ENCODE measurements at regions not wholly inside any gene's neighbourhood (a gene's known extent, or its start where the extent isn't known, plus 50 kb on each side); places are given as distances from the start of the nearest gene placed in this dataset.
"Not testable (repeated sequence)": the region's sequence is repeated elsewhere in the genome, so short reads cannot be mapped to it uniquely, and the experiment has no call there.

DNA sequence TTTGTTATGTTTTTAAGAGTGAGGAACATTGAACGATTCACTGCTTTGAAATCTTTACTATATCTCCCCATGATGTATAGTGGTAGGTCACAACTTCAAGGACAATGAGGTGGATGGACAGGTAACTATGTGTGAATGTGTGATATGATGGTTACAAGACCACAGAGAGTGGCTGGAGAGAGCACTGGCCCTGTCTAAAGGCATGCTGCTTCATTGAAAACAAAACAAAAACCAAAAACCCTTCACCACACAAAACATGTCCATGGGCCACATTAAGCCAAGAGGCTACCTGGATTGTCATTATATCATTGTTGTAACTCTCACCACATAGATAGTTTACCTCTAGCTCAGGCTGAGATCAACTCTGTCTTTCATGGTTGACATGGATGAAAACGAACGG lies 180.6 kb upstream of the TENT5A start:
- CTCF ChIA-PET = no interaction called here
- POLR2A ChIA-PET = interaction anchor here (0.7 kb wide), 1 partner anchor 37 kb away, joined by 3 read pairs; no protein-coding TSS in a partner anchor
- TF ChIP-seq BHLHE40 (IDR thresholded peaks at IDR 0.05; ENCODE audit: borderline replicate concordance) = no peak
- no peak for TF ChIP-seq SUZ12 (IDR thresholded peaks at IDR 0.05)
- TF ChIP-seq FOXA1 (IDR thresholded peaks at IDR 0.05) = no peak
- TF ChIP-seq FOXK2 (IDR thresholded peaks at IDR 0.05) = no peak
- TF ChIP-seq FOXM1 (IDR thresholded peaks at IDR 0.05; ENCODE audit: borderline replicate concordance) = no peak
- no peak for TF ChIP-seq CTBP1 (IDR thresholded peaks at IDR 0.05; ENCODE audit: borderline replicate concordance)
- no peak for TF ChIP-seq ELF4 (IDR thresholded peaks at IDR 0.05)
- no peak for TF ChIP-seq ARNT (IDR thresholded peaks at IDR 0.05)
- no peak for TF ChIP-seq L3MBTL2 (conservative IDR thresholded peaks at IDR 0.05)
- no peak for TF ChIP-seq ZNF384 (IDR thresholded peaks at IDR 0.05)
- TF ChIP-seq NFRKB (IDR thresholded peaks at IDR 0.05) = no peak
- no peak for DNase-seq (ENCODE audit: extremely low spot score)

DNA sequence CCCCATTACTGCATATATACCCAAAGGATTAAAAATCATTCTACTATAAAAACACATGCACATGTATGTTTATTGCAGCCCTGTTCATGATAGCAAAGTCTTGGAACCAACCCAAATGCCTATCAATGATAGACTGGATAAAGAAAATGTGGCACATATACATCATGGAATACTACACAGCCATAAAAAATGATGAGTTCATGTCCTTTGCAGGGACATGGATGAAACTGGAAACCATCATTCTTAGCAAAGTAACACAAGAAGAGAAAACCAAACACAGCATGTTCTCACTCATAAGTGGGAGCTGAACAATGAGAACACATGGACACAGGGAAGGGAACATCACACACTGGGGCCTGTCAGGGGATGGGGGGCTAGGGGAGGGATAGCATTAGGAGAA lies 180.0 kb upstream of the TENT5A start:
- CTCF ChIA-PET; POLR2A ChIA-PET; DNase-seq (ENCODE audit: extremely low spot score): not testable (repeated sequence)

GRCh38 chr6:81929828-81930227 lies 177.3 kb upstream of the TENT5A start:
- ChIA-PET CTCF (no interaction called here), POLR2A (no interaction called here)
- DNase-seq (ENCODE audit: extremely low spot score) = no peak
- TF ChIP-seq ELF4 (IDR thresholded peaks at IDR 0.05) (no peak), PKNOX1 (IDR thresholded peaks at IDR 0.05) (no peak), BHLHE40 (IDR thresholded peaks at IDR 0.05; ENCODE audit: borderline replicate concordance) (no peak), SP1 (IDR thresholded peaks at IDR 0.05) (no peak), L3MBTL2 (conservative IDR thresholded peaks at IDR 0.05) (no peak), TARDBP (IDR thresholded peaks at IDR 0.05) (no peak), CTBP1 (IDR thresholded peaks at IDR 0.05; ENCODE audit: borderline replicate concordance) (no peak), FOXA1 (IDR thresholded peaks at IDR 0.05) (no peak), FOXM1 (IDR thresholded peaks at IDR 0.05; ENCODE audit: borderline replicate concordance) (no peak), LEF1 (IDR thresholded peaks at IDR 0.05; ENCODE audit: borderline replicate concordance) (no peak), ARNT (IDR thresholded peaks at IDR 0.05) (no peak), ZNF384 (IDR thresholded peaks at IDR 0.05) (no peak), HDGF (IDR thresholded peaks at IDR 0.05; ENCODE audit: borderline replicate concordance) (no peak), FOXK2 (IDR thresholded peaks at IDR 0.05) (no peak), NFRKB (IDR thresholded peaks at IDR 0.05) (no peak), SUZ12 (IDR thresholded peaks at IDR 0.05) (no peak)

GRCh38 chr6:81925201-81925600 lies 172.7 kb upstream of the TENT5A start:
- no peak for DNase-seq (ENCODE audit: extremely low spot score)
- ChIA-PET POLR2A (no interaction called here), CTCF (no interaction called here)
- no peak for TF ChIP-seq FOXK2 (IDR thresholded peaks at IDR 0.05)
- no peak for TF ChIP-seq NFRKB (IDR thresholded peaks at IDR 0.05)
- no peak for TF ChIP-seq HDGF (IDR thresholded peaks at IDR 0.05; ENCODE audit: borderline replicate concordance)
- no peak for TF ChIP-seq CTBP1 (IDR thresholded peaks at IDR 0.05; ENCODE audit: borderline replicate concordance)
- TF ChIP-seq BHLHE40 (IDR thresholded peaks at IDR 0.05; ENCODE audit: borderline replicate concordance) = no peak
- no peak for TF ChIP-seq ZNF384 (IDR thresholded peaks at IDR 0.05)
- TF ChIP-seq TARDBP (IDR thresholded peaks at IDR 0.05) = no peak
- no peak for TF ChIP-seq SP1 (IDR thresholded peaks at IDR 0.05)
- no peak for TF ChIP-seq SUZ12 (IDR thresholded peaks at IDR 0.05)

- ChIA-PET POLR2A (no interaction called here), CTCF (no interaction called here)
- no peak for DNase-seq (ENCODE audit: extremely low spot score)
- TF ChIP-seq FOXM1 (IDR thresholded peaks at IDR 0.05; ENCODE audit: borderline replicate concordance) (no peak), ELF4 (IDR thresholded peaks at IDR 0.05) (no peak), ARNT (IDR thresholded peaks at IDR 0.05) (no peak), TARDBP (IDR thresholded peaks at IDR 0.05) (no peak), SUZ12 (IDR thresholded peaks at IDR 0.05) (no peak)
These were observed 157.8 kb upstream of the TENT5A start for GRCh38 chr6:81909981-81910900.

DNA sequence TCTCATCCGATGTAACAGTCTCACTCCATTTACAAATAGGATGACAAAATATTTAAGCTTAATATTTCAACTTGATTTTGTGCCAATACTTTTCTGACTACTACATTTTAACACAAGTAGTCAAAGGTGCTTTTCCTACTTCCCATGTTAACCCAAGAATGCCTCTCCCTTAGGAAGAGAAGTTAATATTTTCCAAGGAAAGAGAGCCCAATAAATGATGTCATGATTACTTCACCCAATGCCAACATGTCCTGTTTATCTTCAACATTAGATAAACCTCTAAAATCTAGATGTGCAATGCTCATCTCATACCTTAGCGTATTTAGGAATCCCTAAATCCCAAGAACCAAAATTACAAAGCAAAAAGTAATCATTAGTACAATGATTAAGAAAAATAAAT lies 156.7 kb upstream of the TENT5A start:
- POLR2A ChIA-PET = no interaction called here
- TF ChIP-seq ELF4 (IDR thresholded peaks at IDR 0.05) (no peak), NFRKB (IDR thresholded peaks at IDR 0.05) (no peak), SUZ12 (IDR thresholded peaks at IDR 0.05) (no peak), FOXA1 (IDR thresholded peaks at IDR 0.05) (no peak), HDGF (IDR thresholded peaks at IDR 0.05; ENCODE audit: borderline replicate concordance) (no peak), ZNF384 (IDR thresholded peaks at IDR 0.05) (no peak), PKNOX1 (IDR thresholded peaks at IDR 0.05) (no peak), L3MBTL2 (conservative IDR thresholded peaks at IDR 0.05) (no peak), SP1 (IDR thresholded peaks at IDR 0.05) (no peak), BHLHE40 (IDR thresholded peaks at IDR 0.05; ENCODE audit: borderline replicate concordance) (no peak), CTBP1 (IDR thresholded peaks at IDR 0.05; ENCODE audit: borderline replicate concordance) (no peak), TARDBP (IDR thresholded peaks at IDR 0.05) (no peak), FOXK2 (IDR thresholded peaks at IDR 0.05) (no peak), LEF1 (IDR thresholded peaks at IDR 0.05; ENCODE audit: borderline replicate concordance) (no peak), ARNT (IDR thresholded peaks at IDR 0.05) (no peak), FOXM1 (IDR thresholded peaks at IDR 0.05; ENCODE audit: borderline replicate concordance) (no peak)
- DNase-seq (ENCODE audit: extremely low spot score) = no peak
- CTCF ChIA-PET = no interaction called here

DNA sequence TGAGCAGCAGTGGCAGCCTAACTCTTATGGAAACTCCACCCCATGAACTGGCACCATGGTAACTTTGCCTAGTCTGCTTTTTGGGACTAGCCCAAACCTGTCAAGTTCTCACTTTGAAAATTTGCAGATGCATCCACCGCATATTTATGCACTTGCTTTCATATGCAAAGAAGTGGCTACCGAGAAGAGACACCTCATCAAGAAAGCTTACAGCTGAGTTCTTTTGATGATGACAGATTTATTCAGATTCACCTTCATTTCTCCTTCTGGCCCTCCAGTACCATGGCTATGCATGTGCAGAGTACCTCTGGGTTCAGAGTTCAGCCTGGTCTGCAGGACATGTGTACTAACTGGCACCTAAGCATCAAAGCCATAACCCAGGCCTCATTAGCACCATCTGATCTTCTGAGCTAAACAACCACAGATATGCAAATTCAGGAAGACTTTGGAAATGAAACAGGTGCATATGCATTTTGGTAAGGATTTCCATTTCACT lies 154.3 kb upstream of the TENT5A start:
- no peak for DNase-seq (ENCODE audit: extremely low spot score)
- ChIA-PET CTCF (no interaction called here), POLR2A (no interaction called here)
- no peak for TF ChIP-seq LEF1 (IDR thresholded peaks at IDR 0.05; ENCODE audit: borderline replicate concordance)
- TF ChIP-seq NFRKB (IDR thresholded peaks at IDR 0.05) = no peak
- no peak for TF ChIP-seq ARNT (IDR thresholded peaks at IDR 0.05)
- TF ChIP-seq FOXK2 (IDR thresholded peaks at IDR 0.05) = no peak
- no peak for TF ChIP-seq ELF4 (IDR thresholded peaks at IDR 0.05)
- no peak for TF ChIP-seq TARDBP (IDR thresholded peaks at IDR 0.05)
- TF ChIP-seq SP1 (IDR thresholded peaks at IDR 0.05) = no peak
- TF ChIP-seq L3MBTL2 (conservative IDR thresholded peaks at IDR 0.05) = no peak
- no peak for TF ChIP-seq BHLHE40 (IDR thresholded peaks at IDR 0.05; ENCODE audit: borderline replicate concordance)
- no peak for TF ChIP-seq CTBP1 (IDR thresholded peaks at IDR 0.05; ENCODE audit: borderline replicate concordance)
- no peak for TF ChIP-seq PKNOX1 (IDR thresholded peaks at IDR 0.05)
- no peak for TF ChIP-seq FOXM1 (IDR thresholded peaks at IDR 0.05; ENCODE audit: borderline replicate concordance)
- no peak for TF ChIP-seq HDGF (IDR thresholded peaks at IDR 0.05; ENCODE audit: borderline replicate concordance)
- no peak for TF ChIP-seq FOXA1 (IDR thresholded peaks at IDR 0.05)
- no peak for TF ChIP-seq ZNF384 (IDR thresholded peaks at IDR 0.05)
- TF ChIP-seq SUZ12 (IDR thresholded peaks at IDR 0.05) = no peak
